RPMI7951 (cell line): ENCODE measurements at regions not wholly inside any gene's neighbourhood (a gene's known extent, or its start where the extent isn't known, plus 50 kb on each side); places are given as distances from the start of the nearest gene placed in this dataset.

Source experiments
- DNase-seq: peaks from one replicate; pipeline ENCODE4 v3.0.0-alpha.2; 2012; ENCODE audit warnings: low read depth

- no peak for DNase-seq
Observed at GRCh38 chr4:125689805-125690204, 375.1 kb downstream of the FAT4 start.

GRCh38 chr4:125693228-125693627, 378.5 kb downstream of the FAT4 start:
- no peak for DNase-seq

- no peak for DNase-seq
Observed at GRCh38 chr4:125702406-125702805, 387.7 kb downstream of the FAT4 start.

- peak; percentile 37 for DNase-seq
Observed at GRCh38 chr4:125703443-125703842, 388.7 kb downstream of the FAT4 start.

- peak; percentile 25 for DNase-seq
Observed at GRCh38 chr4:125704726-125705125, 390.0 kb downstream of the FAT4 start.

GRCh38 chr4:125705681-125706080, 390.9 kb downstream of the FAT4 start:
- DNase-seq, result no peak

GRCh38 chr4:125707397-125707796, 392.6 kb downstream of the FAT4 start:
- DNase-seq, result no peak

- no peak for DNase-seq
Observed at GRCh38 chr4:125710766-125711165, 396.0 kb downstream of the FAT4 start.

- DNase-seq, result no peak
Observed at GRCh38 chr4:125714049-125714448, 399.3 kb downstream of the FAT4 start.

GRCh38 chr4:125714845-125715244, 400.1 kb downstream of the FAT4 start:
- DNase-seq, result no peak

GRCh38 chr4:125719987-125720386, 405.2 kb downstream of the FAT4 start:
- DNase-seq, result no peak

- no peak for DNase-seq
Observed at GRCh38 chr4:125722009-125722408, 407.3 kb downstream of the FAT4 start.

- no peak for DNase-seq
Observed at GRCh38 chr4:125725957-125726525, 411.3 kb downstream of the FAT4 start.

GRCh38 chr4:125727931-125728330, 413.2 kb downstream of the FAT4 start:
- DNase-seq, result no peak

GRCh38 chr4:125728568-125728967, 413.8 kb downstream of the FAT4 start:
- peak; percentile 72 for DNase-seq

- DNase-seq, result no peak
Observed at GRCh38 chr4:125729171-125729570, 414.4 kb downstream of the FAT4 start.

- no peak for DNase-seq
Observed at GRCh38 chr4:125732632-125733031, 417.9 kb downstream of the FAT4 start.

GRCh38 chr4:125734504-125734903, 419.7 kb downstream of the FAT4 start:
- DNase-seq, result no peak

GRCh38 chr4:125735102-125735501, 420.3 kb downstream of the FAT4 start:
- DNase-seq, result peak; percentile 77

GRCh38 chr4:125736057-125736456, 421.3 kb downstream of the FAT4 start:
- DNase-seq, result no peak

- no peak for DNase-seq
Observed at GRCh38 chr4:125739760-125740159, 425.0 kb downstream of the FAT4 start.

- DNase-seq, result no peak
Observed at GRCh38 chr4:125741825-125742452, 427.2 kb downstream of the FAT4 start.

- DNase-seq, result no peak
Observed at GRCh38 chr4:125744891-125745364, 430.2 kb downstream of the FAT4 start.

GRCh38 chr4:125749354-125749753, 434.6 kb downstream of the FAT4 start:
- DNase-seq, result no peak
